Stromal cell of bone marrow (primary cell): ENCODE measurements at regions not wholly inside any gene's neighbourhood (a gene's known extent, or its start where the extent isn't known, plus 50 kb on each side); places are given as distances from the start of the nearest gene placed in this dataset.
A peak's percentile ranks its signal among the peaks of the same experiment; 100 is the strongest.
"Not testable (repeated sequence)": the region's sequence is repeated elsewhere in the genome, so short reads cannot be mapped to it uniquely, and the experiment has no call there.

Experiments used
- DNase-seq: peaks from one replicate; pipeline ENCODE4 v3.0.0-alpha.2; 2012; ENCODE audit warnings: low read depth

DNA sequence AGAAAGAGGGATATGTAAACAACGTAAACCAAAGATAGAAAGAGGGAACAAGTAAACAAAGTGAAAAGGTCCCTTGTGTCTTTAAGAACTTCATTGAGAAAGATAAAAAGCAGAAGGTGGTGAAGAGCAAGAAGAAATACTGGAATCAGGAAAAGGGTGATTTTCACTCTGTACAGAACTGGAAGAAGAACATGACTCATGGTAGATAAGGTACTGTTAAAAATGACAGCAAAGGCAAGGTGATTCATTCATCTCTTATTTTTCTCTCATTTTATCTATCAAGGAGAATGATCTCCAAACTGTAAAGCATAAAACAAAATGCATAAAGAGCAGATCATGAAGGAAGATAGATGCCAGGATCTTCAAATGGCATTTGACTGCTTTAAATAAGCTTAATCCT lies 724.6 kb upstream of the CELF4 start:
- DNase-seq: no peak

DNA sequence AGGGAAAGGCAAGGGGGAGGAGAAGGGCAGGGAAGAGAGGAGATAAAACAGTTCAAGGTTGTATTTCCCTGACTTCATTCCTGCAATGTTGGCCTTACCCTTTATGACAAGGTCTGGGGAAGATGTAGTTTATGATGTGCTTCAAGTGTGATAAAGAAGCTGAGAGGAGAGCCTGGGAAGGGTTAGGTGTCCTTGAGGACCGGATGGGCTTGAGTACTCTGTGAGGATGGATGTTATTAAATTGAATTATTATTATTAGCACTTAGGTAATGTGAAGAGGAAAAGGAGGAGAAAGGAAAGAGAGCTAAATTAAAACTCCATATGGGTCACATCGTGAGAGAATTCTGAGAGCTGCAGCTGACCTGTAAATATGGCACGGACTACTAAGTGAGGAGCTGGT lies 719.4 kb upstream of the CELF4 start:
- DNase-seq: no peak

DNA sequence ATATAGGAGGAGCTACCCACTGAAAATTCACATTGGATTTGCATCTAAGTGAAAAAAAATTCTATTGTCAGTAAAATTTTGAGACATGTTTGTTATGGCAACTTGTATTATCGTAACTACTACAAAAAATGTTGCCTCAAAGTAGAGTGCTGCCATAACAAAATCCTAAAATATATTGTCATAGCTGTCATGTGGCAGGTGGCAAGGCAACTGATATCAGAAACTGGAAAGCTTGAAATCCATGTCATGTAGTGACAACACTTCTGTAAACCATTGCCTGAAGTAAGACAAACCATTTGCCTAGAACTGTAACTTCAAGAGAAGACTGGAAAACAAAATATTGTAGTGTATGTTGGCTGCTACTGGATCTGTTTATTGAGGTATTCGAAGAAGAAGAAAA lies 697.5 kb upstream of the CELF4 start:
- DNase-seq: no peak

DNA sequence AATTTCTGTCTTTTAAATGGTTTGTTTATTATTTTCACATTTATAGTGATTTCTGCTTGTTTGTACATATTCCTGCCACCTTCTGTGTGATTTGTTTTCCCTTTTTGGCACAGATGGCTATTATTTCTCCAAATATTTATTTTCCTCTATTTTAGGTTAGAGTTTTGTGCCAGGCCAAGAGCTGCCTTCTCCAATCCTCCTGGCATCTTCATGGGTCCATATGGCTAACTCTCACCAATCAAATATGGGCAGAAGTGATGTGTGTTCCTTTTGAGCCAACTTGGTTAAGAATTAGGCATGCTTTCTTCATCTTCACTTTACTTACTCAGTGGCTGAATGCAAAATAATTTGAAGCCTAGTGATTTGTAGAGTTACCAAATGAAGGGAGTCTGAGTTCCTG lies 697.1 kb upstream of the CELF4 start:
- no peak for DNase-seq

DNA sequence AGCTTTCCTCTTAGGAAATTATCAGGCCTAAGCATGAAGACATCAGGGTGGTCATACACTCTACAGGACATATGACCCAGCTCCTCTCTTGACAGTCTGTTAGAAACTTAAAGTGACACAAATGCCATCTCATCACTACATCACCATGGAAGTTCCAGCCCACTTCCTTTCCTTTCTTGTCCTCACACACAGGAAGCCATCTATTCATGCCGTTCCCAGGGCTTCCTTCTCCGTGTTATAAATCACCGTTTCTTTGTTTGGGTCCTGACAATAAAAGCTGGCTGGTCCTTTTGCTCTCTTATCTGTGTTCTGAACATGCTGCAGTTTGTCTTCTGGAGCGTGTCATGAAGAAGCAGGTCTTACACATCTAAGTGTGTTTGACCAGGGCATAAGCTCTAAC lies 692.1 kb upstream of the CELF4 start:
- DNase-seq: no peak

DNA sequence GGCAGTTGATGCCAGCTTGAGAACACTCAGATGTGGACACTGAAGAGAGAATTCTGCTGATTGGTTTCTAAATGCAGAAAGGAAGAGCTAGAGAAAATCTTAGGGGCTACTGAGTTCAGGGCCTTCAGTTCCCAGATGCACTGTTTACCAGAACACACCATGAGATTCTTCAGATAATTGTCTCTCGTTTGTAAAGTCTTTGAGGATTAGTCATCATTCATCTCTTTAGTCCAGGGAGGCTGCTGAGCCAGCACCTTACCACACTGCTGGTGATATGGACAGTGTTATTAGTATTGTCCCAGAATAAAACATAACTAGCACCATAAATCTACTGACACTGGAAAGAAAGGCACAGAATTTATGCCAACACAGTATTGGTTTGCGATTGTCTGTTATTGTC lies 690.8 kb upstream of the CELF4 start:
- no peak for DNase-seq

DNA sequence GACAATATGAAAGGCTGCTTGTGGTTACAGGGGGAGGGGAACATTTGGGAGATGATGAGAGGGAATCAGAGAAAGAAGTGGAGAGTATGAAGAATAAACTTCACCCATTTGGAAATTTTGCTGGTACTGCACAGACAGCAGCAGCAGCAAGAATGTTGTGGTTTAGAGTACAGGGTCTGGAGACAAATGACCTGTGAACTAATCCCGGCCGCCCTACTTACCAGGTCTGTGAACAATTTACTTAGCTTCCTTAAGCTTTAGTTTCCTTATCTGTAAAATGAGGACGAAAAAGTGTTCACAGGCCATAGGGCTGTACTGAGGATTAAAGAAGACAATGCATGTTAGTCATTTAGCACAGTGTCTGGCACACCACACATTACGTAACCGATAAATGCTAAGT lies 685.4 kb upstream of the CELF4 start:
- no peak for DNase-seq

DNA sequence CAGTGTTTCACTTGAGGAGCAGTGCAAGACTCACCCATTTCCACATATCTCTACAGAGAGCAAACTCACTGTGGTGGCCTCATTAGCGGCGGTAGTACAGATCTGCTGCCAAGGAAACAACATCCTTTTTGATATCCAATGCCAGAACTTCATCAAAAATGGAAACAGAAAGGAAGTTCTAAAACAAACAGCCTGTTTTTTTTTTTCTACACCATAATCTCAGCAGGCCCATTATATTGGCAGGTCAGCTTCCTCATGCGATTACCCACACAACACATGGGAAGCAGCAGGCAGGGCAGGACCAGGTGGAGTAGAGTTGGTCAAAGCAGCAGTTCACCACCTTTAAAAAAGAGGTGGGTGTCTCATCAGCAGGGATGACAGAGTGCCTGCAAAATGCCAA lies 678.9 kb upstream of the CELF4 start:
- no peak for DNase-seq

DNA sequence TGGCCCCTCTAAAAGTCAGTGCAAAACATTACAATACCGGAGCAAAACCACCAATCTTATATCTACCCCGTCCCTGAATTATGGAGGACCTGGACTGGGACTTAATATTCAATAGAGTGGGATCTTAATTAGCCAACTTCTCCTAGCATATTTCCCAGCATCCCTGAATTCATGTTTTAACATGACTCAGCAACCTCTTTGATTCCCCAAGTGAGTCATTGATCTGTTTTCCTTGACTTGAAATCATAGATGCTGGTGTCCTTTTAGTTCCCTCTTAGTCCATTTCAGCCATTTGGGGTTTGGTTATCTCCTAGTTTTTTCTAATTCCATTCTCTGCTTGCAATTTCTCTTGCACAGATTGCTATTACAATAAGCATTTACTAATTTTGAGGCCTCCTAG lies 677.7 kb upstream of the CELF4 start:
- DNase-seq: no peak

DNA sequence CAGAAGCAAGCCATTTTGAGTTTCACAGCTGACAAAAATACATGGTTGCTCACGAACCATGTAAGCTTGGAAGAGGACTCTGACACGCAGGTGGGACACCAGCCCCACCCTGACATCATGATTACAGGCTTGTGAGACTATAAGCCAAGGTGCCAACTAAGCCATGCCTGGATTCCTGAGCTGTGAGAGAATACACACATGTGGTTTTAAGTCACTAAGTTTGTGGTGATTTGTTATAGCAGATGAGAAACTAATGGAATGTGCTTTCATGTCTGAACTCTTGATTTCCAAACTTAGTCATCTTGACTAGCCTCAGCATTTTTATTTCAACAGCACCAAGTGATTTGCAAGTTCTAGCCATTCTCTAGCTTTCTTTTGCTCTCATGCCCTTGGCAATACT lies 676.1 kb upstream of the CELF4 start:
- DNase-seq: peak; percentile 9

DNA sequence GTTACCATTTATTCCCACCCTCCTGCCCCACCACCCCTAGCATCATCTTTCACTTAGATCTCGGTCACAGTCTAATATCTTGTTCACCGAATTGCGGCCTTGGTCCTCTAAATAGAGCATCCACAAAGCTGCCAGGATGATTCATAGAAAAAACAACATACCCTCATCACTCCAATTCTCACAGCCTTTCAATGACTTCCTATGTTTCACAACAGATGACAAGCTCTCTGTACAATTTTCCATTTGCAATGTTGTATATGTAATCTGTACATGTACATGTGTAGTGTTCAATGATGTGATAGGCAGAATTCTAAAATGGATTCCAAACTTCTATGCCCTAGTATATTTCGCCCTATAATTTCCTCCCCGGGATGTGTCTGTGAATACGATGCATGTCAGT lies 675.6 kb upstream of the CELF4 start:
- peak; percentile 4 for DNase-seq

DNA sequence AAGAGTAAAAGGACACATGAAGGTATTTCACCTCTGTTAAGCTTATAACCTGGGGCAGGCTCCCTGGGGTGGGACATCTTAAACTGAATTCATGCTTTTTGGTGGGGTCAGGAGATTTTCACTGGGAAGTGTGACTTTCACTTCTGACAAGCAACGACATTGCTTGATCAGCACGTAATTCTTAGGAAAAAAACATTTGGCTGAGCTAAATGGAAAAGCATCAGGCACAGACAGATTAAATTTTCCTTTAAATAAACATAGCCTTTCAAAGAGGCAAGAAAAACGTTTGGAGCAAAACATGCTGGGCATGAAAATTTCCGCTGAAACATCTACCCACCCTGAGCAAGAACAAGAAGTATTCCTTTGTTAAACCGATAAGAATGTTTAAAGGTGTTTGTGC lies 674.0 kb upstream of the CELF4 start:
- DNase-seq: no peak

DNA sequence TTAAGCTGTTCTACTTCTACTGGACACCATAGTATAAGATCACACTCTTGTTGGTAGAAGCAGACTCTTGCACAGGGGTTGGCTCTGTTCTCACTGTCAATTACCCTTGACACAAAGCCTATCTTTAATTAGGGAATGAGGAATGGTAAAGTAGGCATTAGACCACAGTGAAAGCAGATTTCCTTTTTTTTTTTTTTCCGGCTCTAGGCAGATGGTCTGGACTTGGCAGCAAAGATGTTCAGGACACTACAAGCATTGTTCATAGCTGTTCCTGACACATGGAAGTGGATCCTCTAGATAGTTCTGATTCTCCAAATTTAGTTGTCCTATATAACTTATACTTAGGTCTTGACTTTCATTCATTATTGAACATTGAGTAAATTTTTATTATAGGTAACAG lies 672.2 kb upstream of the CELF4 start:
- DNase-seq: no peak

DNA sequence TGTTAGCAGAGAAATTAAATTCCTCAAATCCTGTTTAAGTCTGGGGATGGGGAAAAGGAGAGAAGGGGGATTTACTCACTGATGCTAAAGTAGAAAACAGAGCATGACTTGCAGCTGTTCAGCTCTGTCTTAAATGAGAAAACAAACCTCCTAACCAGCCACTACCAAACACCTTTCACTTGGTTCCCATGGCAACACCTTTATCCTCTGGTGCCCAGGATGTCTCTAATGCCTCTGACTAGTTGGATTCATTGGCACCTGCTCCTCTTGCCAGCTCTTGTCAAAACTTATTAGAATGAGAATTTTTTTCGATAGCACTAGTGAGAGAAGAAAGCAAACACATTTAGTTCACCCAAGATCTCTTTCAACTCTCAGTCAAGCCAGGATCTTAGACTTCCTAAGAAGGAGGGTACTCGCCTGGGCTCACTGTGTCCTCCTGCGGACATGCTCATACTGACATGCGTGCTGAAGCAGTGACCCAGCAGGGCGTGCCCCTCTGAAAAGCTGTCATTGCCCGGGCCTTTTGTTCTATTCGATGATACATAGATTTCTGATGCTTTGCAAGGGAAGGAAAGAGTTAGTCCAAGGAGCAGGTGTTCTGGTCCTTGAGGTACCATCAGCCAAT lies 656.0 kb upstream of the CELF4 start:
- no peak for DNase-seq

DNA sequence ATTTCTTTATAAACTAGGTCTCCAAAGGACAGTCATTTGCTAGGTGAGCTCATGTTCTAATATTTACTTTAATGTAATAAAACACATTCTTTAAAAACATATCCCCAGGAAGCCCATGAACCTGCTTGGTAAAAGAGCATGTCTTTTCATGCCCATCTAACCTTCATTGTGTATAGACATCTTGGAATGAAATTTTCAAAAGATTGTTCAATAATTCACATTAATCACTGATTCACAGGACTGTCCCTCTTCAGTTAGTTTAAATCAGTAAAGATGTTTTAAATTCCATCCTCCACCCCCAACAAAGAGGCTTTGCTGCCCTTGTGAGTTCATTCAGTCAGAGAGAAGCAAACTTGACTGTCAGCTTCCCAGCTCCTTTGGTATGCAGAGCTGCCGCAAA lies 633.4 kb upstream of the CELF4 start:
- DNase-seq: no peak

DNA sequence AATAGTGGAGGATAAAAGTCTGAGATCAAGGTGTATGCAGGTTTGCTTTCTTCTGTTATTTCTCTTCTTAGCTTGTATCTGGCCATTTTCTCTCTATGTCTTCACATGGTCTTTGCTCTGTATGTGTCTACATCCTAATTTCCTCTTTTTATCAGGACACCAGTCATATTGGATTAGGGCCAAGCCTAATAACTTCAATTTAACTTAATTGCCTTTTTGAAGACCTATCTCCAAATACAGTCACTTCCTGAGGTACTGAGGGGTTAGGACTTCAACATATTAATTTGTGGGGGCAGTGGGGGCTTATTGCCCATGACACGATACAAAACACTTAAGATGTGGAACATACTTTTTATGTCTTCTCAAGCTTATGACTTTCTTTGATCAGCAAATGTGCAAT lies 632.9 kb upstream of the CELF4 start:
- no peak for DNase-seq

DNA sequence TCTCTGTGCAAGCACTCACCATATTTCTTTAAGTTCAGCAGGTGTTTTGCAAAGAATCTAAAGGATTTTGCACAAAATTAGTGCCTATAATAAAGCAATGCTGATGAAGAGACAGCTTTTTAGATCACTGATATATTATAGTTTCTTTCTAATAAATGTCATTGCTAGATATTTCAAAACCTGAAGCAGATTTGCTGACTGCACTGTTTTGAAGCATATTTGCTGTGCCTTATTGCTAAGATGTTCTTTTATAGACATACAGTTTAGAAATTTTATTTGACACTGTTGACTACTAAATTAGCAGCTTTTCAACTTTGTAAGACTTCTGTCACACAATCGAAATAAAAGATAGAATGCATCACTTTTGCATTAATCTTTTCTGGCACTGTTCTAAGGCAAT lies 620.9 kb upstream of the CELF4 start:
- DNase-seq: no peak

DNA sequence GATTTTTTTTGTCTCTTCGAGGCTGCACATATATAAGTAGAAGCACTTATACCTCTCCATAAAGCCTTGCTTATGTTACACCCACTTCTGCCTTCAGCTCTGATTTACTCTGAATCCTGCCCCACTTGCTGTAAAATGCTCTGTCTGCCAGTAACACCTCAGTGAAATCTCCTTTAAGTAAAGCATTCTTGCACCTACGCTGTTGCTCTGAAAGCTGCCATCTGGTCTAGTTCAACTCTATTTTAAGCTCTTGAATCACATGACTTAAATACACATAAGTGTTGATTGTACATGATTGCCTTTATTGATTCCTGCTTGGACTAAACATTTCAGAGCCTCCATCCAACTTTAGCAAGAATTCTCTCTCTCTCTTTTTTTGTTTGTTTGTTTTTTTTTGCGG lies 609.0 kb upstream of the CELF4 start:
- no peak for DNase-seq

DNA sequence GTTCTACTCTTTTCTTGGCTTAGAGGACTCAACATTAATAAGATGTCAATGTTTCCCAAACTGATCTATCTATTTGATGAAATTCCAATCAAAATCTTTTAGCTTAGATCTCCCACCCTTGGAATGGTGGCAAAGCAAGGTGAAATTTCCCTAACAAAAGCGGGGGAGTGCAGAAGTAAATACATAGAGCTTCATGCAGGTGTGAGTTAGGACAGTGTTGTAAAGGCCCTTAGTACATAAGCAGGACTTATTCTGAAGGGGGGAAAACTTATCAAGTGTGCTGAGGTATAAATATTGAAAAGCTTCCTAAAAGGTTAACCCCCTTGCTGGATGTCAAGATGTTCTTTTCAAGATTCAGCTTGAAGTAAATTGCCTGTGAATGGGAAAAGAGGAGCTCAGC lies 608.6 kb upstream of the CELF4 start:
- no peak for DNase-seq

DNA sequence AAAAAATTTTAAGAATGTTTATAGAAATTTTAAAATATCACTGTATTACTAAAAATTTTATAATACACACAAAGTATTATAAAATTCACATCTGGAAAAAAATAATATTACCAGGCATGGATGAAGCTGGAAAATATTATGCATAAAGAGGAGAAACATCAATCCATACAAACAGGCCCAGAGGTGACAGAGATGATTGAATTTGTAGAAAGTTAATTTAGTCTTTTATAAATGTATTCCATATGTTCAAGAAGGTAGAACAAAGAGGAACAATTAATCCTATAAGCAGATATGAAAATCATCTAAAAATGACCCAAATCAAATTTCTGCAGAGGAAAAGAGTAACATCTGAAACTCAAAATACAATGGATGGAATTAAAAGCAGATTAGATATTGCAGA lies 605.2 kb upstream of the CELF4 start:
- no peak for DNase-seq

DNA sequence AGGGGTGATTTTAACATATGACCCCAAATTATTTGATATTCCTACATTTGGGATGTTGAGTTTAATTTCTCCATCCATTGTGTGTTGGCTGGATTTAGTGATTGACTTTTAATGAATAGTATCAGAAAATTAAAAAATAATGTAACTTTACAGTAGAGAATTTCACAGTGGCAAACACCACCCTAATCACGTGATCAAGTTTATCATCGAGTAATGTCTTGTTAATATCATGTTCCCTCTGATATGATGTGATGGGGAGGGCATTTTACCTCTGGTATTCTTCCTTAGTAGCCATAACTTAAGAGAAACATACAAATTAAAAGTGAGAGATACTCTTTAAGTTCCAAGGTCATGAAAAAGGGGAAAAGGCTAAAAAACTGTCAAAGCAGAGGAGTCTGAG lies 602.0 kb upstream of the CELF4 start:
- no peak for DNase-seq

DNA sequence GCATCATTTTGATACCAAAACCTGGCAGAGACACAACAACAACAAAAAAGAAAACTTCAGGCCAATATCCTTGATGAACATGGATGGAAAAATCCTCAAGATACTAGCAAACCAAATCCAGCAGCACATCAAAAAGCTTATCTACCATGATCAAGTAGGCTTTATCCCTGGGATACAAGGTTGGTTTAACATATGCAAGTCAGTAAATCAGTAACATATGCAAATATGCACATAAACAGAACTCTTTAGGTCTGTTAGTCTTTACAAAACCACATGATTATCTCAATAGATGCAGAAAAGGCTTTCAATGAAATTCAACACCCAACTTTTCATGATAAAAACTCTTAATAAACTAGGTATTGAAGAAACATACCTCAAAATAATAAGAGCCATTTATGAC lies 587.5 kb upstream of the CELF4 start:
- DNase-seq: not testable (repeated sequence)

DNA sequence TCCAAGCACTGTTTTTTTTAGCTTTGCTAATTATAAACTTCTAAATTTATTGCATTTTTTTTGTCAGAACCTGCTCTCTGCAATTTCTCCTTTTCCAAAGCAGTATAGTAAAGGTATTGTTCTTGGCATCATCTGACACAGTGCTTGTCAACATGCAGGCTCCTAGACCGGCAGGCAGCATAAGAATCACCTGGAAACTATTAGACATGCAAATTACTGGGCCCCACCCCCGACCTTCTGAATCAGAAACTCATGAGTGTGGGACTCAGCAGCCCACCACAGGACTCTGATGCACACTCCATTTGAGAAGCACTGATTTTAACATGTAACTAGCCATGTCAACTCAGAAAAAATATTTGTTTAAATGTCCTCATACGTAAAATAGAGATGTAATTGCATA lies 551.1 kb upstream of the CELF4 start:
- DNase-seq: no peak

DNA sequence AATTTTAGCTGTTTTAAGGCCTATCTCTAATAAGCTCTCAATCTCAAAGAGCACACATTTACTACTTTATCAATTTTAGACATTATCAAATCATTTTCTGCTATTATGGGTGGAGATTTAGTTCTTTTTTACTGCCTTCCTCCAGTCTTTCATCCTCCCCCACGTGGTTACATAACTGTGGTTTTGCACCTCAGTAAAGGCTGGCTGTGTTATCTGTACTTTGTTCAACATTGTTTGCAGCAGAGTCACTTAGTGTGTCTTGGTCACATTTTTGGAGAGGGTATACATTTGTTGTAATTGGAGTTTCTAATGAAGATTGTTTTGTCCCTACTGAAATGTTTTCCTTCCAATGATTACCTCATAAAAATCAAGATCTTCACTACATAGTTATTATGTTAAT lies 549.6 kb upstream of the CELF4 start:
- no peak for DNase-seq

DNA sequence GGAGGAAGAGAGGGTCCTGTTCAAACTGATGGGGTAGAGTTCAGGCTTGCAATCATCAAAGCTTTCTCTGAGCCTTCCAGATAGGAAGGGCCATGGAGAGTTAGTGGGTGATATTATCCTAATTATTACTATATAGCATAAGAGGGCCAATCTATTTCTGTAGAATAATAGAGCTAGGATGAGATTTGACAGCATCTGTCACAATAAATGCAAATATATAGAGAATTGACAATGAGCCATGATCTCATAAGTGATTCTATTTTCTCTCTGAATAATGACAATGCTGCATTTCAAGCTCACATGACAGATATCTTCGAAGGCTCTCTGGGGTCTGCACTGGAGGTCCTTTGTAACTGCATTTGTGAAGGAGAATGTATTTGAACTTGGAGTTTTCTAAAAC lies 521.9 kb upstream of the CELF4 start:
- DNase-seq: no peak
